ENCODE measurements at regions not wholly inside any gene's neighbourhood (a gene's known extent, or its start where the extent isn't known, plus 50 kb on each side); places are given as distances from the start of the nearest gene placed in this dataset.

DNA sequence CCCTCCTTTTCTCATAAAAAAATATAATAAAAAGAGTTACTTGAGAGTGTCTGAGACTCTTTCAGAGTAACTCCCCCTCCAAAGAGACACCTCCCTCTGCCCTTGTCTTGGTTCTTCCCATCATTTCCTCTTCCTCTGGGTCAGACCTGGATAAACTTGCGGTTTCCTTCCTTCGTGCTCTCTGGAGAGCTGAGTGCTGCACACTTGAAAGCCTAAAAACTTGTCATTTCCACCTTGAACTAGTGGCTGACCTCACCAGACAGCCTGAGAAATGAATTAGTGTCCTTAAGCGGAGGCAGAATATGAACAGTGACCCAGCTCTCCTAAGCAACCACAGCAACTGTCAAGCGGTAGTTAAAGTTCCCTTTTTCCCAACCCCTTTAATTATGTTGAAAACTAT is 88.4 kb upstream of the PROX1 start:
- no peak overlapping the region for H3K4me2 ChIP-seq (ENCODE audit: insufficient read depth, low read length)
- no peak overlapping the region for H2AFZ ChIP-seq (ENCODE audit: low read length)
- TF ChIP-seq, protein P1, sequence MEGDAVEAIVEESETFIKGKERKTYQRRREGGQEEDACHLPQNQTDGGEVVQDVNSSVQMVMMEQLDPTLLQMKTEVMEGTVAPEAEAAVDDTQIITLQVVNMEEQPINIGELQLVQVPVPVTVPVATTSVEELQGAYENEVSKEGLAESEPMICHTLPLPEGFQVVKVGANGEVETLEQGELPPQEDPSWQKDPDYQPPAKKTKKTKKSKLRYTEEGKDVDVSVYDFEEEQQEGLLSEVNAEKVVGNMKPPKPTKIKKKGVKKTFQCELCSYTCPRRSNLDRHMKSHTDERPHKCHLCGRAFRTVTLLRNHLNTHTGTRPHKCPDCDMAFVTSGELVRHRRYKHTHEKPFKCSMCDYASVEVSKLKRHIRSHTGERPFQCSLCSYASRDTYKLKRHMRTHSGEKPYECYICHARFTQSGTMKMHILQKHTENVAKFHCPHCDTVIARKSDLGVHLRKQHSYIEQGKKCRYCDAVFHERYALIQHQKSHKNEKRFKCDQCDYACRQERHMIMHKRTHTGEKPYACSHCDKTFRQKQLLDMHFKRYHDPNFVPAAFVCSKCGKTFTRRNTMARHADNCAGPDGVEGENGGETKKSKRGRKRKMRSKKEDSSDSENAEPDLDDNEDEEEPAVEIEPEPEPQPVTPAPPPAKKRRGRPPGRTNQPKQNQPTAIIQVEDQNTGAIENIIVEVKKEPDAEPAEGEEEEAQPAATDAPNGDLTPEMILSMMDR (IDR thresholded peaks at IDR 0.05; ENCODE audit: extremely low read depth, low read depth, low read length) = no peak
- H3K27me3 ChIP-seq (ENCODE audit: insufficient read depth, low read length) = no peaks in the 10 kb centered on the region
- peak; percentile 44 for DNase-seq (ENCODE audit: insufficient read length, low spot score, missing footprints)
- H3K4me3 ChIP-seq (ENCODE audit: insufficient read depth, low read length) = no peak overlapping the region
- H3K27ac ChIP-seq (ENCODE audit: low read depth, low read length) = no peak overlapping the region
- no peaks in the 10 kb centered on the region for H3K36me3 ChIP-seq (ENCODE audit: insufficient read depth, low read length)
- H3K4me1 ChIP-seq (ENCODE audit: insufficient read depth, low read length) = no peaks in the 10 kb centered on the region
- no peaks in the 10 kb centered on the region for H4K20me1 ChIP-seq (ENCODE audit: insufficient read depth, low read length)
- no peaks in the 10 kb centered on the region for H3K79me2 ChIP-seq (ENCODE audit: insufficient read depth, low read length)
- no peaks in the 10 kb centered on the region for H3K9me3 ChIP-seq (ENCODE audit: low read depth, low read length)

DNA sequence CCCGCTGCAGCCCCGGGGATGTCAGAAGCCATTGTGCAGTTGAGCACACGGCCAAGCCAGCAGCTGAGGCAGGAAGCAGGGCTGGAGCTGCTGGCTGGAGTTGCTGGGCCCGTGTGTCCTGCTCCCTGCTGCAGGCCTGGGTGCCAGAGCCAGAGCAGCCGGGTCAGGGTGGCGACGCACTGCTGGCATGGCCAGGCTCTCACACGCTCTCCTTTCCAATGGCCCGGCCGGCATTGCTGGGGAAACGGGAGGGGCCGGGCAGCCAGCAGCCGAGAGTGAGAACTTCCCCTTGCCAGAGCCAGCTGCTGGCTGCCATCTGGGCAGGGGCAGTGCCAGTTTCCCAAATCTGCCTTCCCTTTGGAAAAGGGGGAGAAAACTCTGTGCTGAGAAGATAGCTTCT is 82.4 kb upstream of the PROX1 start:
- H2AFZ ChIP-seq (ENCODE audit: low read length) = no peak overlapping the region
- H3K27me3 ChIP-seq (ENCODE audit: insufficient read depth, low read length) = no peaks in the 10 kb centered on the region
- H3K4me2 ChIP-seq (ENCODE audit: insufficient read depth, low read length) = no peak overlapping the region
- no peaks in the 10 kb centered on the region for H3K9me3 ChIP-seq (ENCODE audit: low read depth, low read length)
- no peak overlapping the region for H3K27ac ChIP-seq (ENCODE audit: low read depth, low read length)
- no peaks in the 10 kb centered on the region for H4K20me1 ChIP-seq (ENCODE audit: insufficient read depth, low read length)
- no peaks in the 10 kb centered on the region for H3K79me2 ChIP-seq (ENCODE audit: insufficient read depth, low read length)
- DNase-seq (ENCODE audit: insufficient read length, low spot score, missing footprints) = peak; percentile 15
- H3K4me1 ChIP-seq (ENCODE audit: insufficient read depth, low read length) = no peaks in the 10 kb centered on the region
- TF ChIP-seq, protein P1 (IDR thresholded peaks at IDR 0.05; ENCODE audit: extremely low read depth, low read depth, low read length) = no peak
- H3K4me3 ChIP-seq (ENCODE audit: insufficient read depth, low read length) = no peak overlapping the region
- H3K36me3 ChIP-seq (ENCODE audit: insufficient read depth, low read length) = no peaks in the 10 kb centered on the region

- Histone ChIP-seq H3K36me3 (ENCODE audit: insufficient read depth, low read length) (no peaks in the 10 kb centered on the region), H3K4me3 (ENCODE audit: insufficient read depth, low read length) (no peak overlapping the region), H3K4me1 (ENCODE audit: insufficient read depth, low read length) (no peaks in the 10 kb centered on the region), H3K4me2 (ENCODE audit: insufficient read depth, low read length) (no peak overlapping the region), H3K27ac (ENCODE audit: low read depth, low read length) (no peak overlapping the region), H3K79me2 (ENCODE audit: insufficient read depth, low read length) (no peaks in the 10 kb centered on the region), H3K9me3 (ENCODE audit: low read depth, low read length) (no peaks in the 10 kb centered on the region), H4K20me1 (ENCODE audit: insufficient read depth, low read length) (no peaks in the 10 kb centered on the region), H2AFZ (ENCODE audit: low read length) (no peak overlapping the region), H3K27me3 (ENCODE audit: insufficient read depth, low read length) (no peaks in the 10 kb centered on the region)
- peak; percentile 21 for DNase-seq (ENCODE audit: insufficient read length, low spot score, missing footprints)
- TF ChIP-seq, protein P1 (IDR thresholded peaks at IDR 0.05; ENCODE audit: extremely low read depth, low read depth, low read length) = no peak
These were observed 79.3 kb upstream of the PROX1 start for GRCh38 chr1:213908521-213908920.

DNA sequence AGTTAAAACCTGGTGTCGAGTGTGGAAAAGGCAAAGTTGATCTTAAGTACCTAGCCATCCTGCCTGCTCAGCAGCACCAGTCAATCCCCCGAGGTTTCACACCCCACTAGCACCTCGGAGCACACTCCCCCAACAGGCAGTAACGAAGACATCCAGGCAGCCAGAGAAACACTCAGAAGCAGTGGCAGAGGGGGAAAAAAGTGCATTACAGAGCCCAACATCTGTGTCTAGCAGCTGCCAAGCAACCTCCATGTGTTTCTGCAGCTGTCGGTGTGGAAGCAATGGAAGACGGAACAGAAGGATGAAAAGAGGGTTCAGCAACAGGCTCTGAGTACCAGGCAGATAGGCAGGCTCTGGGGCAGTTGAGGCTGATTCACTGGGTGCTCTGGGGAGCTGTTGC is 73.4 kb upstream of the PROX1 start:
- no peak overlapping the region for H2AFZ ChIP-seq (ENCODE audit: low read length)
- no peaks in the 10 kb centered on the region for H3K9me3 ChIP-seq (ENCODE audit: low read depth, low read length)
- no peak for DNase-seq (ENCODE audit: insufficient read length, low spot score, missing footprints)
- H4K20me1 ChIP-seq (ENCODE audit: insufficient read depth, low read length) = no peaks in the 10 kb centered on the region
- H3K79me2 ChIP-seq (ENCODE audit: insufficient read depth, low read length) = no peaks in the 10 kb centered on the region
- no peak overlapping the region for H3K4me2 ChIP-seq (ENCODE audit: insufficient read depth, low read length)
- no peaks in the 10 kb centered on the region for H3K36me3 ChIP-seq (ENCODE audit: insufficient read depth, low read length)
- no peak overlapping the region for H3K27ac ChIP-seq (ENCODE audit: low read depth, low read length)
- TF ChIP-seq, protein P1 (IDR thresholded peaks at IDR 0.05; ENCODE audit: extremely low read depth, low read depth, low read length) = no peak
- H3K27me3 ChIP-seq (ENCODE audit: insufficient read depth, low read length) = no peaks in the 10 kb centered on the region
- H3K4me1 ChIP-seq (ENCODE audit: insufficient read depth, low read length) = no peaks in the 10 kb centered on the region
- no peak overlapping the region for H3K4me3 ChIP-seq (ENCODE audit: insufficient read depth, low read length)
